AG04450 (cell line): ENCODE measurements at regions not wholly inside any gene's neighbourhood (a gene's known extent, or its start where the extent isn't known, plus 50 kb on each side); places are given as distances from the start of the nearest gene placed in this dataset.

Source experiments
- CTCF ChIA-PET: fragments of 300-600, 350-600 bp; formaldehyde crosslinking; extraction: SDS; loops from one replicate; lab custom pipeline; 2022; ENCODE audit warnings: antibody characterized with exemption, inconsistent platforms; lab: Charles Lee
- POLR2A ChIA-PET: fragments of 350-600 bp; formaldehyde crosslinking; extraction: SDS; loops from one replicate; lab custom pipeline; 2021; ENCODE audit warnings: antibody characterized with exemption, inconsistent platforms; lab: Yijun Ruan, JAX
- DNase-seq: peaks from one replicate; pipeline ENCODE4 v3.0.0-alpha.2; 2011; ENCODE audit warnings: low read depth, low spot score
- H3K27ac ChIP-seq: one replicate; pipeline ENCODE4 v1.5.1; 2012; ENCODE audit warnings: low read depth, low read length, control low read depth
- H3K27me3 ChIP-seq: one replicate; pipeline ENCODE4 v1.6.0; 2012; ENCODE audit warnings: low read length; ENCODE audit not compliant: control insufficient read depth, insufficient read depth
- H3K4me3 ChIP-seq: 2 replicates; pipeline ENCODE4 v1.5.1; 2011; ENCODE audit warnings: mild to moderate bottlenecking, low read depth, low read length, control low read depth
- H3K9me3 ChIP-seq: 2 replicates; pipeline ENCODE4 v1.5.1; 2012; ENCODE audit warnings: low read length; ENCODE audit not compliant: control insufficient read depth, insufficient read depth
- CTCF ChIP-seq: IDR thresholded peaks from 2 replicates; pipeline ENCODE4 v1.5.1; 2011; ENCODE audit warnings: low read depth, low read length, control low read depth, inconsistent platforms

- TF ChIP-seq CTCF = no peak
- Histone ChIP-seq H3K27ac (no peak overlapping the region), H3K4me3 (no peak overlapping the region), H3K27me3 (no peaks in the 10 kb centered on the region), H3K9me3 (peaks cover 5% of the 10 kb centered on the region)
- CTCF ChIA-PET = no interaction called here
- DNase-seq = no peak
- POLR2A ChIA-PET = no interaction called here
These were observed 93.3 kb upstream of the MYLIP start for GRCh38 chr6:16035488-16036080.

- CTCF ChIA-PET = no interaction called here
These were observed 95.7 kb upstream of the MYLIP start for GRCh38 chr6:16033214-16033613.

GRCh38 chr6:16031278-16031981, 97.5 kb upstream of the MYLIP start:
- POLR2A ChIA-PET = no interaction called here
- no peak for DNase-seq
- TF ChIP-seq CTCF = no peak

More at GRCh38 chr6:16033214-16033613, 95.7 kb upstream of the MYLIP start:
- Histone ChIP-seq H3K4me3 (no peak overlapping the region), H3K27ac (no peak overlapping the region), H3K9me3 (no peaks in the 10 kb centered on the region), H3K27me3 (no peaks in the 10 kb centered on the region)
- POLR2A ChIA-PET = no interaction called here
- no peak for TF ChIP-seq CTCF
- no peak for DNase-seq

GRCh38 chr6:16028966-16029365, 99.9 kb upstream of the MYLIP start:
- DNase-seq = no peak
- ChIA-PET CTCF (no interaction called here), POLR2A (no interaction called here)
- no peak overlapping the region for H3K27ac ChIP-seq
- H3K9me3 ChIP-seq = no peaks in the 10 kb centered on the region
- no peak overlapping the region for H3K4me3 ChIP-seq
- no peak for TF ChIP-seq CTCF
- no peaks in the 10 kb centered on the region for H3K27me3 ChIP-seq

More at GRCh38 chr6:16031278-16031981, 97.5 kb upstream of the MYLIP start:
- CTCF ChIA-PET = no interaction called here
- Histone ChIP-seq H3K27ac (no peak overlapping the region), H3K4me3 (no peak overlapping the region), H3K27me3 (no peaks in the 10 kb centered on the region), H3K9me3 (no peaks in the 10 kb centered on the region)

- DNase-seq = no peak
- H3K27me3 ChIP-seq = no peaks in the 10 kb centered on the region
- no peak overlapping the region for H3K27ac ChIP-seq
- H3K4me3 ChIP-seq = no peak overlapping the region
- TF ChIP-seq CTCF = no peak
- no peaks in the 10 kb centered on the region for H3K9me3 ChIP-seq
- CTCF ChIA-PET = no interaction called here
- POLR2A ChIA-PET = no interaction called here
These were observed 108.6 kb upstream of the MYLIP start for GRCh38 chr6:16020259-16020658.
